Suprapubic skin (tissue), 4 donors: ENCODE measurements at regions not wholly inside any gene's neighbourhood (a gene's known extent, or its start where the extent isn't known, plus 50 kb on each side); places are given as distances from the start of the nearest gene placed in this dataset.

Experiments
- CTCF ChIP-seq, 2 donors: fragments of 200-600 bp in 1 of 2; fragments of 450-650 bp in 1 of 2; sonication (generic) in 1 of 2; IDR thresholded peaks; one replicate each; pipeline ENCODE4 v1.5.1; 2016 to 2019; ENCODE audit warnings: antibody characterized with exemption in 2 of 2, mild to moderate bottlenecking in 1 of 2, moderate library complexity in 1 of 2
- EP300 ChIP-seq: sonication (generic); formaldehyde crosslinking; IDR thresholded peaks from one replicate; pipeline ENCODE4 v1.6.1; 2017; ENCODE audit warnings: antibody characterized with exemption
- POLR2A ChIP-seq, 2 donors: fragments of 450-650 bp; IDR thresholded peaks; one replicate each; pipeline ENCODE4 v1.6.1; 2017; ENCODE audit warnings: antibody characterized with exemption in 2 of 2, mild to moderate bottlenecking in 2 of 2, moderate library complexity in 2 of 2
- POLR2AphosphoS5 ChIP-seq, 3 donors: sonication (generic); formaldehyde crosslinking; IDR thresholded peaks; one replicate each; pipeline ENCODE4 v1.6.1; 2017; ENCODE audit warnings: antibody characterized with exemption in 3 of 3

GRCh38 chrX:149161435-149162088, 343.5 kb downstream of the IDS start:
- TF ChIP-seq CTCF (IDR thresholded peaks at IDR 0.05): no peak
- TF ChIP-seq EP300: no peak
- no peak for TF ChIP-seq POLR2A (IDR thresholded peaks at IDR 0.05)
- TF ChIP-seq POLR2AphosphoS5 (IDR thresholded peaks at IDR 0.05): no peak
